GM23248 (cell line): ENCODE measurements at regions not wholly inside any gene's neighbourhood (a gene's known extent, or its start where the extent isn't known, plus 50 kb on each side); places are given as distances from the start of the nearest gene placed in this dataset.

Experiments used
- EZH2 ChIP-seq: fragments of 200-600 bp; sonication (generic); IDR thresholded peaks from 2 replicates; pipeline ENCODE4 v1.6.1; 2018; ENCODE audit warnings: antibody characterized with exemption, mild to moderate bottlenecking; ENCODE audit not compliant: insufficient read depth, poor library complexity, severe bottlenecking
- EZH2phosphoT487 ChIP-seq: fragments of 200-600 bp; sonication (generic); IDR thresholded peaks from 2 replicates; pipeline ENCODE4 v1.6.1; 2018; ENCODE audit warnings: antibody characterized with exemption, moderate library complexity, mild to moderate bottlenecking, low read depth; ENCODE audit not compliant: insufficient read depth

- TF ChIP-seq EZH2 (no peak), EZH2phosphoT487 (no peak)
Measured at GRCh38 chr12:90455756-90456155, 499.2 kb downstream of the CCER1 start.
